ENCODE measurements at regions not wholly inside any gene's neighbourhood (a gene's known extent, or its start where the extent isn't known, plus 50 kb on each side); places are given as distances from the start of the nearest gene placed in this dataset.

- DNase-seq (ENCODE audit: low spot score): no peak
- H3K4me3 ChIP-seq: no peak overlapping the region
- no peak overlapping the region for H3K27ac ChIP-seq
- TF ChIP-seq CTCF (IDR thresholded peaks at IDR 0.05): no peak
These were observed 692.0 kb upstream of the IGFBP3 start for GRCh38 chr7:46613116-46613515.

- no peak for DNase-seq (ENCODE audit: low spot score)
- Histone ChIP-seq H3K27ac (no peak overlapping the region), H3K4me3 (no peak overlapping the region)
- TF ChIP-seq CTCF (IDR thresholded peaks at IDR 0.05): no peak
These were observed 690.4 kb upstream of the IGFBP3 start for GRCh38 chr7:46611508-46611907.

GRCh38 chr7:46610746-46611145, 689.7 kb upstream of the IGFBP3 start:
- Histone ChIP-seq H3K4me3 (no peak overlapping the region), H3K27ac (no peak overlapping the region)
- DNase-seq (ENCODE audit: low spot score): no peak
- no peak for TF ChIP-seq CTCF (IDR thresholded peaks at IDR 0.05)

- no peak for TF ChIP-seq CTCF (IDR thresholded peaks at IDR 0.05)
- no peak for DNase-seq (ENCODE audit: low spot score)
- Histone ChIP-seq H3K27ac (no peak overlapping the region), H3K4me3 (no peak overlapping the region)
These were observed 686.1 kb upstream of the IGFBP3 start for GRCh38 chr7:46607176-46607575.

GRCh38 chr7:46606761-46607160, 685.7 kb upstream of the IGFBP3 start:
- TF ChIP-seq CTCF (IDR thresholded peaks at IDR 0.05): no peak
- DNase-seq (ENCODE audit: low spot score): no peak
- Histone ChIP-seq H3K27ac (no peak overlapping the region), H3K4me3 (no peak overlapping the region)

- DNase-seq (ENCODE audit: low spot score): no peak
- H3K4me3 ChIP-seq: no peak overlapping the region
- peak overlapping the region; percentile 90 to 93 for H3K27ac ChIP-seq
- no peak for TF ChIP-seq CTCF (IDR thresholded peaks at IDR 0.05)
These were observed 683.2 kb upstream of the IGFBP3 start for GRCh38 chr7:46604241-46604661.

GRCh38 chr7:46603780-46604179, 682.7 kb upstream of the IGFBP3 start:
- no peak overlapping the region for H3K4me3 ChIP-seq
- peak; percentile 97 for DNase-seq (ENCODE audit: low spot score)
- no peak for TF ChIP-seq CTCF (IDR thresholded peaks at IDR 0.05)
- H3K27ac ChIP-seq: peak overlapping the region; percentile 90 to 93
